Lung (tissue), 11 donors: ENCODE measurements at regions not wholly inside any gene's neighbourhood (a gene's known extent, or its start where the extent isn't known, plus 50 kb on each side); places are given as distances from the start of the nearest gene placed in this dataset.
"Not testable (repeated sequence)": the region's sequence is repeated elsewhere in the genome, so short reads cannot be mapped to it uniquely, and the experiment has no call there.

Source experiments
- ATAC-seq: fragments of 200-7000 bp; cut with Tn5 transposase; one replicate; pipeline ENCODE4 v1.9.1; 2020; ENCODE audit warnings: moderate number of reproducible peaks; ENCODE audit not compliant: insufficient read depth, low FRiP score
- DNase-seq, 3 donors: peaks; one replicate each; pipeline ENCODE4 v3.0.0-alpha.2; 2013 to 2017
- H3K27ac ChIP-seq, 2 donors: one replicate each; pipeline ENCODE4 v1.5.1; 2013; ENCODE audit warnings: mild to moderate bottlenecking in 2 of 2, moderate library complexity in 2 of 2, control low read depth in 1 of 2, inconsistent platforms in 1 of 2, low read depth in 1 of 2, low read length in 1 of 2
- H3K27me3 ChIP-seq, 3 donors: one replicate each; pipeline ENCODE4 v1.5.1; 2013; ENCODE audit warnings: low read length in 2 of 3; ENCODE audit not compliant: control insufficient read depth in 3 of 3, insufficient read depth in 3 of 3
- H3K36me3 ChIP-seq, 4 donors: one replicate each; pipeline ENCODE4 v1.5.1; 2013; ENCODE audit warnings: low read length in 4 of 4, mild to moderate bottlenecking in 1 of 4, moderate library complexity in 1 of 4; ENCODE audit not compliant: control insufficient read depth in 4 of 4, insufficient read depth in 4 of 4
- H3K4me1 ChIP-seq, 5 donors: one replicate each; pipeline ENCODE4 v1.5.1; 2013; ENCODE audit warnings: low read length in 5 of 5, mild to moderate bottlenecking in 2 of 5, moderate library complexity in 1 of 5; ENCODE audit not compliant: control insufficient read depth in 5 of 5, insufficient read depth in 5 of 5
- H3K4me3 ChIP-seq: one replicate; pipeline ENCODE4 v1.5.1; 2013; ENCODE audit warnings: mild to moderate bottlenecking, control low read depth, moderate library complexity
- H3K9ac ChIP-seq, 2 donors: one replicate each; pipeline ENCODE4 v1.5.1; 2013; ENCODE audit warnings: low read length in 2 of 2, control low read depth in 1 of 2; ENCODE audit not compliant: insufficient read depth in 1 of 2
- H3K9me3 ChIP-seq, 4 donors: one replicate each; pipeline ENCODE4 v1.5.1; 2013; ENCODE audit warnings: low read length in 3 of 4, mild to moderate bottlenecking in 1 of 4, moderate library complexity in 1 of 4; ENCODE audit not compliant: control insufficient read depth in 4 of 4, insufficient read depth in 3 of 4
- CTCF ChIP-seq: IDR thresholded peaks from 2 replicates; pipeline ENCODE4 v1.5.1; 2012; ENCODE audit warnings: mild to moderate bottlenecking; ENCODE audit errors: control extremely low read depth, extremely low read depth
- WGBS, 2 donors: extraction: QIAGEN DNeasy Blood & Tissue Kit; methylation state at CpG; one replicate each; pipeline ENCODE4 v1.1.7; 2013; 5-methylcytosine and 5-hydroxymethylcytosine counted together
- donor health status: control.
- donor health status: control.
- donor health status: Bipolar disorder and iron deficiency.
- donor health status: healthy.
- donor health status: DM: yes; HTN: yes; CAD: no.

GRCh38 chr13:22848539-22849052, 332.2 kb upstream of the SGCG start:
- TF ChIP-seq CTCF = no peak
- no peaks in the 10 kb centered on the region for H3K27me3 ChIP-seq
- H3K27ac ChIP-seq = no peak overlapping the region
- no peaks in the 10 kb centered on the region for H3K4me1 ChIP-seq
- no peaks in the 10 kb centered on the region for H3K36me3 ChIP-seq
- no peak overlapping the region for H3K9ac ChIP-seq
- WGBS, 2 donors = 88 to 92% methylated on average over 32 of the region's 32 CpGs
- DNase-seq = no peak
- no peak for ATAC-seq
- no peak overlapping the region for H3K4me3 ChIP-seq
- H3K9me3 ChIP-seq = no peaks in the 10 kb centered on the region

- no peak for TF ChIP-seq CTCF
- no peak for ATAC-seq
- no peaks in the 10 kb centered on the region for H3K27me3 ChIP-seq
- no peaks in the 10 kb centered on the region for H3K36me3 ChIP-seq
- H3K9me3 ChIP-seq = peaks cover 0 to 2% (median 0%) of the 10 kb centered on the region in 4 donors
- no peak overlapping the region for H3K9ac ChIP-seq
- WGBS, 2 donors = 81 to 95% methylated on average over 2 of the region's 2 CpGs
- H3K4me1 ChIP-seq = no peaks in the 10 kb centered on the region
- H3K4me3 ChIP-seq = no peak overlapping the region
- no peak for DNase-seq
- no peak overlapping the region for H3K27ac ChIP-seq
Measured at GRCh38 chr13:22855926-22856325, 324.9 kb upstream of the SGCG start.

- DNase-seq, H3K9me3 ChIP-seq, H3K4me3 ChIP-seq, H3K4me1 ChIP-seq, H3K9ac ChIP-seq, H3K27me3 ChIP-seq, H3K27ac ChIP-seq, ATAC-seq, H3K36me3 ChIP-seq: not testable (repeated sequence)
- 90 to 93% methylated on average over 12 to 24 of the region's 32 CpGs for WGBS, 2 donors
Measured at GRCh38 chr13:22858980-22859379, 321.8 kb upstream of the SGCG start.

- WGBS, 2 donors = 93 to 95% methylated on average over 21 of the region's 21 CpGs
- not testable (repeated sequence) for DNase-seq, H3K27ac ChIP-seq, H3K9me3 ChIP-seq, H3K9ac ChIP-seq, H3K4me3 ChIP-seq, H3K36me3 ChIP-seq, H3K4me1 ChIP-seq, ATAC-seq, H3K27me3 ChIP-seq
Measured at GRCh38 chr13:22859411-22859810, 321.4 kb upstream of the SGCG start.
